ENCODE measurements at regions not wholly inside any gene's neighbourhood (a gene's known extent, or its start where the extent isn't known, plus 50 kb on each side); places are given as distances from the start of the nearest gene placed in this dataset.

- TF ChIP-seq CTCF (IDR thresholded peaks at IDR 0.05): no peak
- no peak for TF ChIP-seq POLR2A (IDR thresholded peaks at IDR 0.05)
These were observed 55.5 kb upstream of the ADGRA1 start for GRCh38 chr10:133032231-133032630.
